HepG2 (cell line): ENCODE measurements at regions not wholly inside any gene's neighbourhood (a gene's known extent, or its start where the extent isn't known, plus 50 kb on each side); places are given as distances from the start of the nearest gene placed in this dataset.

Source experiments
- DBP ChIP-seq: sonication (generic); formaldehyde crosslinking; IDR thresholded peaks from 2 replicates; pipeline ENCODE4 v1.4.0; 2020; ENCODE audit warnings: missing genetic modification reagents; ENCODE audit errors: not compliant biosample characterization
- HDAC1 ChIP-seq: sonication (generic); formaldehyde crosslinking; IDR thresholded peaks from 2 replicates; pipeline ENCODE4 v1.5.1; 2020; ENCODE audit warnings: mild to moderate bottlenecking, missing genetic modification reagents
- KLF16 ChIP-seq, 2 experiments: sonication (generic) in 1 of 2; formaldehyde crosslinking in 1 of 2; IDR thresholded peaks; 2 replicates each; pipeline versions ENCODE4 v1.6.1 to v1.8.0; 2016 to 2023; ENCODE audit warnings: missing genetic modification reagents in 2 of 2, missing compliant biosample characterization in 1 of 2
- SP2 ChIP-seq: sonication (generic); formaldehyde crosslinking; IDR thresholded peaks from 2 replicates; pipeline ENCODE4 v1.5.1; 2020; ENCODE audit warnings: mild to moderate bottlenecking, missing genetic modification reagents
- SRSF1 ChIP-seq: fragments of 200-400 bp; formaldehyde crosslinking; optimal IDR thresholded peaks from 2 replicates; pipeline ENCODE3; 2017; ENCODE audit warnings: mild to moderate bottlenecking, low read depth, low read length, moderate library complexity
- TCF7L2 ChIP-seq: IDR thresholded peaks from 2 replicates; pipeline ENCODE4 v1.6.1; 2011; ENCODE audit warnings: mild to moderate bottlenecking, low read depth, low read length, moderate library complexity
- ZNF557 ChIP-seq: sonication (generic); formaldehyde crosslinking; IDR thresholded peaks from 2 replicates; pipeline ENCODE4 v1.4.0; 2020; ENCODE audit warnings: missing genetic modification reagents

- TF ChIP-seq DBP (CRISPR knock-in tag) (no peak), TCF7L2 (no peak), HDAC1 (no peak), ZNF557 (no peak), SRSF1 (no peak), SP2 (CRISPR knock-in tag) (no peak), KLF16 (CRISPR knock-in tag; IDR thresholded peaks at IDR 0.05) (no peak)
Measured at GRCh38 chr4:37528166-37528885, 157.8 kb downstream of the RELL1 start.
